Middle frontal gyrus (tissue), 1 donor: ENCODE measurements at regions not wholly inside any gene's neighbourhood (a gene's known extent, or its start where the extent isn't known, plus 50 kb on each side); places are given as distances from the start of the nearest gene placed in this dataset.

Experiments
- DNase-seq: peaks from one replicate; pipeline ENCODE4 v3.0.0-alpha.2; 2015; ENCODE audit warnings: low spot score; ENCODE audit errors: extremely low spot score

DNA sequence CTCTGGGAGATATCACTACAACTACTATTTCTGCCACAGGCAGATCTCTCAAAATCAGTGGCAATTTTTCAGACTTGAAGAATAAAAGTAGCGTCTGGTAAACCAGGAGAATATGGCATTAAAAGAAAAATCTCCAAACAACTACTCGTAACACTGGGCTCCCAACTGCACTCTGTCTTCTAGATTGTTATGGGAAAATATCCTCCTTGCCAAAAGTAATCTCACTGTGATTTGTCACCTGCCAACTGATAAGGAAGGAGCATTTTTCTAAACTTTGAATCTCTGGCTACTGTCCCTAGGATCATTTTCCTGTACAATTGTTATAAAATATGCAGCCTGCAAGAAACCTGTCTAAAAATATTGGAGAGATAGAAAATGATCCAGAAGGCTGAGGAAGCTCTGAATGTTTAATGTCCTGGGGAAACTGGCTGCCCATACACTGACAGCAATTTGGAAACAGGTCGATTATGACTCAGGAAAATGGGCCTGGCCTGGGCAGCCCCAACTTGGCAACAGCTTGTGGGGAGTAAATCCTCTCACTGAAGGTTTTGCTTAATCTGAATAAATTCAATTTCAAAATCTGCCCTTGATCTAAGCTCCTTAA is 90.5 kb upstream of the DBX1 start:
- no peak for DNase-seq

DNA sequence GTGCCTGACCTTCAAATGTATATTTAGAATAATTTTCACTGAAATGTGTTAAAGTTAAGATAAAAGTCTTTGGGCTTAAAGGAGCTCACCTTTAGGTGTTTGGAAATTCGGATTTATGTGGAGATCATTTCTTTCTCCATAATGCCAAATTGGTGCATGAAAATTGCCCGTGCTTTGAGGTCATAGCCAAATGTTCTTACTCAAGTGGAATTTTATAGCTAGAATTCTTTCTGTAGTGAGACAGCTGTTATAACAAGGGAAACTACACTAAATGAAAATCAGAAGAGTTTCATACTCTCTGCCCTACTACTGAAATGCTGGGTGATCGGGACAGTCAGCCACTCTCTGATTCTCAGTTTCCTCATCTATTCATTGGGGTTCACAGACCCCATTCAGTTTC is 89.5 kb upstream of the DBX1 start:
- DNase-seq: no peak

DNA sequence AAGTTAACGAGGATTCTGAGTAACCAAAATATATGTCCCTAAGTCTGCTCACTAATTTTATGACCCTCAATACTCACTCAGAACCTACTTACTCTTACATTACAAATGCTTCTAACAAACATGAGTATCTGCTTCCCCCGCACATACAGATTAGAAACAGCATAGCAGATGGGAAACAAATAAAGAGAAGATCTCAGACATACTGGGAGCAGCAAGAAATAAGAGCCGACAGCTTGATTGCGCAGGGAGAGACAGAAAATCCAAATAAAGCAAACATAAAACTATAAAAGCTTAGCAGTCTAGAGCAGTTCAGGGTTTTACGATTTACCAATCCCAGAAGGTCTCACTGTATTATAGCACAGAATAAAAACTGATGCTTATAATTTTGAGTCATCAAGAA is 89.1 kb upstream of the DBX1 start:
- DNase-seq: no peak

- DNase-seq: no peak
Measured at GRCh38 chr11:20248871-20249270, 88.6 kb upstream of the DBX1 start.

DNA sequence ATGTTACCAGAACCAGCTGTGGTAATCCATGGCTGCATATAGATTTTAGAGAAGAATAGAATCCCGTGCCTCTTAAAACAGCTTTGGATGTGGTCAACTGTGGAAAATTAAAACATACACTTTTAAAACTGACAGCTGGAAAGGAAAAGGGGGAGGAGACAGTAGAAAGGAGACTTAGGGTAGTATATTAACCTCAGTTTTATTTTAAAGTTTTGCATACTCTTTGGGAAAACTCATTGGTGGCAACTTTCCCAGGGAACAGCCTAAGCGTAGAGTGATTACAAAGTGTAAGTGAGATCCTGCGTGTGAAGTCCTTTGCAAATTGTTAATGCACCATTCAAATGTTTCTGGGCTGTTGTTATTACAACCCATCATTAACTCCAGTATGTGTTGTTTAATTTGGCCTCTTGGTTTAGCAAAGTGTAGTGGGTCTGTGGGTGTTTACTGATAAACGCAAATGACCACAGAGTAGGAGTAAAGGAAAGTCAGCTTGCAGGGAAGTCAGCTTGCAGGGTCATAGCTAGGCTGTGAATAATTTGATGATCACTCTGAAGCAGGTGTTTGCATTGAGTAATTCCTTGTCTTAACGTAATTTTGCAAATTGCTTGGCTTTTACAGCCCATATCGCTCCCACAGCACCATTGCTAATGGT is 88.0 kb upstream of the DBX1 start:
- DNase-seq: no peak

DNA sequence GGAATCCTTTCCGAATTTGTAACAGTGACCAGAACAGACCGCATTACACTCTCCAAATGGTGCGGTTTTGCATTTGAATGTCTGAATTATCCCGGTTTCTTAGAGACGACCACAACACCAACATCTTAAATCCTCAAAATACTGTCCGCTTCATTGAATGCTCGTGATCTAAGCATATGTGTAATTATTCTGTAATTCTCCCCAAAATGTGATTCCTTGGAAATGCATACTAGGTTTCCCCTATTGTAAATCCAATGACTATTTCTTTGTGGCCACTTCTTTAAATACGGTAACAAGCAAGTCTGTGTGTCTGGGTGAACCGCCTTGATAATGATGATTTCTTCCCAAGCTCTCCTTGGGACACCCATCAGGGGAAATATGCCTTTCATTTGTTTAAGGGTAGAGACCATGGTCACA is 87.3 kb upstream of the DBX1 start:
- DNase-seq: no peak

DNA sequence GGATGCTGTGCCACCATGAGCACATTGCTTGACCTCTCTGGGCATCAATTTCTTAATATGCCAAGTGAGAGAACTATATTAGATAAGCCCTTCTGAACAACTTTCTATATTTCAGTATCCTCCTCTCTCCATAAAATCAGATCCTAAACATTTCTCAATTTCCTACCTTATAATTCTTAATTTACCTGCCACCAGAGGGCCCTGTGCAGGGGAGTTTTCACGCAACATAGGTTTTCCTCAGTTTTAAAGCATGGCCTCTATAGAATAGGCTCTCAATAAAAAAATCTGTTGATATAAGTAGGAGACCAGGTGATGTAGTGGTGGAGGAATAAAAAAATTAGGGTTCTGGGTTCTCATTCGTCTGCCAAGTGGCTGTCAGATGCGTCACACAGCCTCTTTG is 83.7 kb upstream of the DBX1 start:
- DNase-seq: no peak

GRCh38 chr11:20238712-20239111 is 78.4 kb upstream of the DBX1 start:
- no peak for DNase-seq

- no peak for DNase-seq
Measured at GRCh38 chr11:20235164-20235563, 74.9 kb upstream of the DBX1 start.

- DNase-seq: no peak
Measured at GRCh38 chr11:20227631-20228030, 67.4 kb upstream of the DBX1 start.

DNA sequence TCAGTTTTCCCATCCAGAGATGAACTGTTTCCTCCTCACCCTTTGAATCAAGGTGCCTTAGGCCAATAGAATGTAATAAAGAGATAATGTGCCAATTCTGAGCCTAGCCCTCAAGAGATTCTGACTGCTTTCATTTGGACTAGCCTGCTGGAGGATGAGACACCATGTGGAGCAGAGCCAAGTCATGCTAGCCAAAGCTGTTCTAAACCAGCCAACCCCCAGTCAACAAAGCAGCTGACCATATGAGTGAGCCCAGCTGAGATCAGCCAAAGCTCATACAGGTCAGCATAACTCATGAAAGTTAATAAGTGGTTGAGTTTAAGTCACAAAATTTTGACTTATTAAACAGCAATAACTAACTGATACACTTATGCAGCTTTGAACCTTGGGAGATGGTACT is 66.7 kb upstream of the DBX1 start:
- no peak for DNase-seq

- no peak for DNase-seq
Measured at GRCh38 chr11:20221566-20221965, 61.3 kb upstream of the DBX1 start.

- no peak for DNase-seq
Measured at GRCh38 chr11:20213790-20214189, 53.5 kb upstream of the DBX1 start.

GRCh38 chr11:20211691-20212090 is 51.4 kb upstream of the DBX1 start:
- DNase-seq: no peak
